Astrocyte of the cerebellum (primary cell): ENCODE measurements at regions not wholly inside any gene's neighbourhood (a gene's known extent, or its start where the extent isn't known, plus 50 kb on each side); places are given as distances from the start of the nearest gene placed in this dataset.
"Not testable (repeated sequence)": the region's sequence is repeated elsewhere in the genome, so short reads cannot be mapped to it uniquely, and the experiment has no call there.

Experiments
- DNase-seq: peaks from one replicate; pipeline ENCODE4 v3.0.0-alpha.2; 2011; ENCODE audit warnings: low read depth
- H3K4me3 ChIP-seq: 2 replicates; pipeline ENCODE4 v1.5.1; 2011; ENCODE audit warnings: mild to moderate bottlenecking, low read depth, low read length, moderate library complexity
- in situ Hi-C: cut with HindIII; loops from 2 replicates; pipeline ENCODE4 v1.10.0; 2017; ENCODE audit warnings: low sequenced_read_pairs
- TF ChIP-seq, protein P1 (sequence below): IDR thresholded peaks from 2 replicates; pipeline ENCODE4 v1.5.1; 2012; ENCODE audit warnings: low read length, low read depth, moderate library complexity, mild to moderate bottlenecking; ENCODE audit errors: missing control alignments

DNA sequence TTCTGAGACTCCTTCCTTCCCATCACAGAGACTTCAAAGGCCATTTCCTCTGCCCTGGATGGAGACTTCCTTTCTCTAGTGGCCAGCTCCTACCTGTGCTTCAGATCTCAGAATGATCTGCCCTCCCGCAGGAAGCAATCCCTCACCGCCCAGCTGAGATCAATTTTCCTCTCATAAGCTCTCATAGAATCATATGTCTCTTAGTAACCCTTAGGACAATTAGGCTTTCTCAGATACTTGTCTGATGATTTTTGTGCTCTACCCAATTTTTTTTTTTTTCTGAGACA lies 212.6 kb upstream of the PRSS58 start:
- in situ Hi-C loops: no loop called here
- H3K4me3 ChIP-seq: no peak overlapping the region
- TF ChIP-seq, protein P1, sequence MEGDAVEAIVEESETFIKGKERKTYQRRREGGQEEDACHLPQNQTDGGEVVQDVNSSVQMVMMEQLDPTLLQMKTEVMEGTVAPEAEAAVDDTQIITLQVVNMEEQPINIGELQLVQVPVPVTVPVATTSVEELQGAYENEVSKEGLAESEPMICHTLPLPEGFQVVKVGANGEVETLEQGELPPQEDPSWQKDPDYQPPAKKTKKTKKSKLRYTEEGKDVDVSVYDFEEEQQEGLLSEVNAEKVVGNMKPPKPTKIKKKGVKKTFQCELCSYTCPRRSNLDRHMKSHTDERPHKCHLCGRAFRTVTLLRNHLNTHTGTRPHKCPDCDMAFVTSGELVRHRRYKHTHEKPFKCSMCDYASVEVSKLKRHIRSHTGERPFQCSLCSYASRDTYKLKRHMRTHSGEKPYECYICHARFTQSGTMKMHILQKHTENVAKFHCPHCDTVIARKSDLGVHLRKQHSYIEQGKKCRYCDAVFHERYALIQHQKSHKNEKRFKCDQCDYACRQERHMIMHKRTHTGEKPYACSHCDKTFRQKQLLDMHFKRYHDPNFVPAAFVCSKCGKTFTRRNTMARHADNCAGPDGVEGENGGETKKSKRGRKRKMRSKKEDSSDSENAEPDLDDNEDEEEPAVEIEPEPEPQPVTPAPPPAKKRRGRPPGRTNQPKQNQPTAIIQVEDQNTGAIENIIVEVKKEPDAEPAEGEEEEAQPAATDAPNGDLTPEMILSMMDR: no peak
- DNase-seq: no peak

DNA sequence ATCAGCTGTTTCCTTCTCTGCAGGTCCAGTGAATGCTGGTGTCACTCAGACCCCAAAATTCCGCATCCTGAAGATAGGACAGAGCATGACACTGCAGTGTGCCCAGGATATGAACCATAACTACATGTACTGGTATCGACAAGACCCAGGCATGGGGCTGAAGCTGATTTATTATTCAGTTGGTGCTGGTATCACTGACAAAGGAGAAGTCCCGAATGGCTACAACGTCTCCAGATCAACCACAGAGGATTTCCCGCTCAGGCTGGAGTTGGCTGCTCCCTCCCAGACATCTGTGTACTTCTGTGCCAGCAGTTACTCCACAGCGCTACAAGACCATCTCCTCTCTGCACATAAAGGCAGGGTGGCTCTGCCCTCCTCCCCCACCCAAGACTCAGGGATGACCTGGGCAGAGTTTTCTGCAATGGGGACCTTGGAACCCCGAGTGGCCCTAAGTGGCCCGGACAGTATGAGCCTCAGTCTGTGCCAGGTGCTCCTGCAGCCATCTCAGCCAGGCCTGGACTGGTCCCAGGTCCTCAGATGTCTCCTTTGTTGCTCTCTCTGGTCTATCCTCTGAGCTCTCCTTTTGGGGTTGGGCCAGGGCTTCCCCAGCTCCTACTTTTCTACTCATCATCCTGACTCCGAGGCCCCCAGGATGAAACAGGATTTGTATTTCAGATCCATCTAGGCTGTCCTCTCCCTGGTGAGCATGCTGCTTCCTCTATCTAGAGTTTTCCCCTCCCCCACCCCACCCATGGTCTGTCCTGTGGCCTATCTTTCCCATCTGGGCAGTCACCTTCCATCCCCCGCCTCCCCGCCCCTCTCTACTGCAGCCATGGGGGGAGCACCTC lies 212.1 kb upstream of the PRSS58 start:
- no peak for DNase-seq
- TF ChIP-seq, protein P1: no peak
- H3K4me3 ChIP-seq: no peak overlapping the region
- in situ Hi-C loops: no loop called here

DNA sequence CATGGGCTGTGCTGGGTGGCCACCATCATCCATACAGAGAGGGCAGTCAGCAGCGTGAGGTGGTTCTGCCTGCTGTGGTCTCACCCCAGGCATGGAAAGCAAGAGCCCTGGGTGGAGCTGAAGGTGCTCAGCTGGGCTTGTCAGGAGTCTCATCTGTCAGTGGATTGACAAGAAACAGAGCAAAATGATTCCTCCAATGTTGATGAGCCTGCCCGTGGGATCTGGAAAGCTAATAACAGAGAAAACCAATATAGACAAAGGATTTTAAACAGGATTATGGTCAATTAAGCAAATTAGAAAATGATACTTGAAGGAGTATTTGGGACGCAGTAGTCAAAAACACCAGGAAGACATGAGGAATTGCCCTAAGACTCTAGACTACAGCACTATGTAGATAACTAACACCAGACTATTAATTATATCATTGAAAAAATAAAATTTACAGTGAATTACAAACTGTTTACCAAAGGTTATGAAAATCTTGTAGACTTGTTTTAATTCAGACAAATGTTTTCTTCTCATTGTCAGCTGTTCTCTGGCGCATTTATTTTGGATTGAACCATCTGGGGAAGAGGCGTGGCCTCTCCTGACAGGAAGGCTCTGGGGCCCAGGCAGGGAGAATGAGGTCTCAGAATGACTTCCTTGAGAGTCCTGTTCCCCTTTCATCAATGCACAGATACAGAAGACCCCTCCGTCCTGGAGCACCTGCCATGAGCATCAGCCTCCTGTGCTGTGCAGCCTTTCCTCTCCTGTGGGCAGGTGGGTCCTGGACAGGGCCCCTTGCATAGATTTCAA lies 211.2 kb upstream of the PRSS58 start:
- in situ Hi-C loops: no loop called here
- TF ChIP-seq, protein P1: no peak
- no peak overlapping the region for H3K4me3 ChIP-seq
- DNase-seq: no peak

DNA sequence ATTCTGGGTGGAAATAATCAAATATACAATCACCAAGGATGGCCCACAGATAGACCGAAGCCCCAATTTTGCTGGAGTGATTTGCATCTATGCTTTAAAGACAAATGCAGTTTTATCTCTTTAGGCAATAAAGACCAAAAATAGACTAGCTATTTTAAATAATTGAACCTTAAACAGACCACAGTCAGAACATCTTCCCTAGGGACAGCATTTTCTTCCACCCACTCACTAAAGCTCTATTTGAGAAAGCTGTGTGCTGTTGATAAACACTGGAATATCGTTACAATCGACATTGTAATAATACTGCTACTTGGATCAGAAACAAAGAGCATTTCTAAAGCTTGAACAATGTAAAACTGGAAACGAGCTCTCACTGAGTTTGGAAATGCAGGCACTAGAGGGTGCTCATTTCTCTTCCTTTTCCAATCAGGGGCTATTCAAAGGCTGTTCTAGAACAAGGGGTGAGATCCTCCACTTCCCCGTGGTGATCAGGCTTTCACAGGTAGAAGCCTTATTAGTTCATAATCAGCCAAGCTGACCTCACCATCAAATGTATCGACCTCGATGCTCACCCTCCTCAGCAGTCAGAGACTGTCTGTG lies 209.3 kb upstream of the PRSS58 start:
- DNase-seq, in situ Hi-C loops, H3K4me3 ChIP-seq: not testable (repeated sequence)
- TF ChIP-seq, protein P1: peak; percentile 29

DNA sequence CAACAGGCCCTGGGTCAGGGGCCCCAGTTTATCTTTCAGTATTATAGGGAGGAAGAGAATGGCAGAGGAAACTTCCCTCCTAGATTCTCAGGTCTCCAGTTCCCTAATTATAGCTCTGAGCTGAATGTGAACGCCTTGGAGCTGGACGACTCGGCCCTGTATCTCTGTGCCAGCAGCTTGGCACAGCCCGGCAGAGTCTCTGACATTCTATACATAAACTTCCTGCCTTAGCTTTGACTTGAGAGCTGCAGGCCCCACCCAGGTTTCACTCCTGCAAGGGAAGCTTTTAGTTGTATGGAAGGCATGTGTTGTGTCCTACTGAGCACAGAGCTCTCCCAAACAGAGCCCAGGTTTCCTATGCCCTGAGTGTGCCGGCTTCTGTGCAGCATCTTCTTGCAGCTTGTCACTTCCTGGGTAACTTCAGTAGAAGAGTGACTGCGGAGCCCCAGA lies 205.6 kb upstream of the PRSS58 start:
- in situ Hi-C loops: no loop called here
- no peak overlapping the region for H3K4me3 ChIP-seq

DNA sequence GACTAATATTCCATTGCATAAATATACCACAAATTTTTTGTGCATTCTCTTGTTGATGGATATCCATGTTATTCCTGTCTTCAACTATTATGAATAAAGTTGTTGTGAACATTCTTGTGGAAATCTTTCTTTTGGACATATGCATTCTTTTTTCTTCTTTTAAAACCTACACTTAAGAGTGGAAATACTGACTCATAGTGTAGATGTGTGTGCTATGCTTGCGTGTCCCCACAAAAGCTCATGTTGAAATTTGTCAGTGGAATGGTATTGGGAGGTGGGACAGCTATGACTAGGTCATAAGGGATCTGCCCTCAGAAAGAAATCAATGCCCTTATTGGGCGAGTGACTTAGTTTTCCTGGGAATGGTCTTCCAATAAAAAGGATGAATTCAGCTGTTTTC lies 203.6 kb upstream of the PRSS58 start:
- no peak overlapping the region for H3K4me3 ChIP-seq
- TF ChIP-seq, protein P1: no peak
- DNase-seq: peak; percentile 53
- in situ Hi-C loops: no loop called here

More for the DNA sequence above, 205.6 kb upstream of the PRSS58 start:
- DNase-seq: no peak
- TF ChIP-seq, protein P1: no peak
